Prostate gland (tissue), 2 donors: ENCODE measurements at regions not wholly inside any gene's neighbourhood (a gene's known extent, or its start where the extent isn't known, plus 50 kb on each side); places are given as distances from the start of the nearest gene placed in this dataset.

ENCODE experiments used
- POLR2AphosphoS5 ChIP-seq: sonication (generic); formaldehyde crosslinking; IDR thresholded peaks from one replicate; pipeline ENCODE4 v1.6.1; 2017; ENCODE audit warnings: antibody characterized with exemption
- TF ChIP-seq, protein P1 (sequence below), 4 experiments: fragments of 200-600 bp in 2 of 4; fragments of 450-650 bp in 2 of 4; sonication (generic) in 2 of 4; IDR thresholded peaks; 1 replicate in 3 of 4; 2 replicates in 1 of 4; pipeline ENCODE4 v1.5.1; 2016 to 2019; ENCODE audit warnings: antibody characterized with exemption in 4 of 4, mild to moderate bottlenecking in 2 of 4, moderate library complexity in 2 of 4

DNA sequence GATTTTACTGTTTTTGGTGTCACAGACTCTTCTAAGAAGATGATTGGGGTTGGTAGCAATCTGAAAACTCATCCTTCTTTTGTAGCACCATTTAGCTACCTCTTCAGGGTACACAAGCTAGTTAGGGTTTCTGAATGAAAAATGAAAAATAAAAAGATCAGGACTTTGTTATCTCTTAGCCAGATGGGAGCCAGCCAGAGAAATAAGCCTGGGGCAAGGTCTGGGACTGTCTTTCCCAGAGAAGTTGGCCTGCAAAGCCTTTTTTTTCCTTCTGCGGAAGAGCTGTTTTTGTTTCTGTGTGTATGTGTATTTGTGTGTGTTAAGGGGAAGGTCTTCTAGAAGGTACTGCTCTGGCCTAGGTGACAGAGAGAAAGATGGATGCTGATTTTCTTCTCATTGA, 150.7 kb upstream of the AGTR1 start:
- TF ChIP-seq, protein P1, sequence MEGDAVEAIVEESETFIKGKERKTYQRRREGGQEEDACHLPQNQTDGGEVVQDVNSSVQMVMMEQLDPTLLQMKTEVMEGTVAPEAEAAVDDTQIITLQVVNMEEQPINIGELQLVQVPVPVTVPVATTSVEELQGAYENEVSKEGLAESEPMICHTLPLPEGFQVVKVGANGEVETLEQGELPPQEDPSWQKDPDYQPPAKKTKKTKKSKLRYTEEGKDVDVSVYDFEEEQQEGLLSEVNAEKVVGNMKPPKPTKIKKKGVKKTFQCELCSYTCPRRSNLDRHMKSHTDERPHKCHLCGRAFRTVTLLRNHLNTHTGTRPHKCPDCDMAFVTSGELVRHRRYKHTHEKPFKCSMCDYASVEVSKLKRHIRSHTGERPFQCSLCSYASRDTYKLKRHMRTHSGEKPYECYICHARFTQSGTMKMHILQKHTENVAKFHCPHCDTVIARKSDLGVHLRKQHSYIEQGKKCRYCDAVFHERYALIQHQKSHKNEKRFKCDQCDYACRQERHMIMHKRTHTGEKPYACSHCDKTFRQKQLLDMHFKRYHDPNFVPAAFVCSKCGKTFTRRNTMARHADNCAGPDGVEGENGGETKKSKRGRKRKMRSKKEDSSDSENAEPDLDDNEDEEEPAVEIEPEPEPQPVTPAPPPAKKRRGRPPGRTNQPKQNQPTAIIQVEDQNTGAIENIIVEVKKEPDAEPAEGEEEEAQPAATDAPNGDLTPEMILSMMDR (IDR thresholded peaks at IDR 0.05): no peak
- no peak for TF ChIP-seq POLR2AphosphoS5
